Keratinocyte (primary cell): ENCODE measurements at regions not wholly inside any gene's neighbourhood (a gene's known extent, or its start where the extent isn't known, plus 50 kb on each side); places are given as distances from the start of the nearest gene placed in this dataset.

Experiments
- EZH2 ChIP-seq: IDR thresholded peaks from one replicate; pipeline ENCODE4 v1.6.1; 2012; ENCODE audit warnings: inconsistent platforms, mild to moderate bottlenecking, low read length, moderate library complexity
- TF ChIP-seq, protein P1 (sequence below), 3 experiments: IDR thresholded peaks in 1 of 3; conservative IDR thresholded peaks in 1 of 3; optimal IDR thresholded peaks in 1 of 3; 2 replicates in 2 of 3; 3 replicates in 1 of 3; pipeline versions ENCODE3 to v1.5.1; 2011; ENCODE audit warnings: low read length in 3 of 3, mild to moderate bottlenecking in 3 of 3, moderate library complexity in 2 of 3, control low read depth in 1 of 3, inconsistent platforms in 1 of 3; ENCODE audit not compliant: insufficient read depth in 2 of 3; ENCODE audit errors: extremely low read depth in 1 of 3

GRCh38 chr10:3412646-3413045 lies 240.1 kb upstream of the PITRM1 start:
- TF ChIP-seq, protein P1, sequence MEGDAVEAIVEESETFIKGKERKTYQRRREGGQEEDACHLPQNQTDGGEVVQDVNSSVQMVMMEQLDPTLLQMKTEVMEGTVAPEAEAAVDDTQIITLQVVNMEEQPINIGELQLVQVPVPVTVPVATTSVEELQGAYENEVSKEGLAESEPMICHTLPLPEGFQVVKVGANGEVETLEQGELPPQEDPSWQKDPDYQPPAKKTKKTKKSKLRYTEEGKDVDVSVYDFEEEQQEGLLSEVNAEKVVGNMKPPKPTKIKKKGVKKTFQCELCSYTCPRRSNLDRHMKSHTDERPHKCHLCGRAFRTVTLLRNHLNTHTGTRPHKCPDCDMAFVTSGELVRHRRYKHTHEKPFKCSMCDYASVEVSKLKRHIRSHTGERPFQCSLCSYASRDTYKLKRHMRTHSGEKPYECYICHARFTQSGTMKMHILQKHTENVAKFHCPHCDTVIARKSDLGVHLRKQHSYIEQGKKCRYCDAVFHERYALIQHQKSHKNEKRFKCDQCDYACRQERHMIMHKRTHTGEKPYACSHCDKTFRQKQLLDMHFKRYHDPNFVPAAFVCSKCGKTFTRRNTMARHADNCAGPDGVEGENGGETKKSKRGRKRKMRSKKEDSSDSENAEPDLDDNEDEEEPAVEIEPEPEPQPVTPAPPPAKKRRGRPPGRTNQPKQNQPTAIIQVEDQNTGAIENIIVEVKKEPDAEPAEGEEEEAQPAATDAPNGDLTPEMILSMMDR (optimal IDR thresholded peaks at IDR 0.05 in 1 of 3, IDR thresholded peaks at IDR 0.05 in 1 of 3, conservative IDR thresholded peaks at IDR 0.05 in 1 of 3; ENCODE audit: extremely low read depth in 1 of 3, insufficient read depth in 2 of 3, low read length in 3 of 3) = no peak
- TF ChIP-seq EZH2 = no peak
